Body of pancreas (tissue), 4 donors: ENCODE measurements at regions not wholly inside any gene's neighbourhood (a gene's known extent, or its start where the extent isn't known, plus 50 kb on each side); places are given as distances from the start of the nearest gene placed in this dataset.

ENCODE experiments used
- ATAC-seq: fragments of 150-250 bp; one replicate; pipeline ENCODE4 v1.9.1; 2016
- DNase-seq, 4 donors: peaks; one replicate each; pipeline ENCODE4 v3.0.0-alpha.2; 2019
- H3K27ac ChIP-seq, 4 donors: fragments of 200-600 bp; sonication (generic); 1 replicate in 3 of 4; 2 replicates in 1 of 4; pipeline versions ENCODE4 v1.5.1 to v1.6.1; 2016 to 2019; ENCODE audit warnings: mild to moderate bottlenecking in 1 of 4, mixed read lengths in 1 of 4, moderate library complexity in 1 of 4
- H3K27me3 ChIP-seq, 2 donors: fragments of 200-600 bp; sonication (generic); one replicate each; pipeline ENCODE4 v1.6.0; 2016; ENCODE audit warnings: mild to moderate bottlenecking in 1 of 2
- H3K36me3 ChIP-seq, 2 donors: fragments of 200-600 bp; sonication (generic); replicated peaks in 1 of 2; 2 replicates each; pipeline ENCODE4 v1.5.1; 2016; ENCODE audit warnings: low read depth in 2 of 2; ENCODE audit not compliant: insufficient read depth in 1 of 2
- H3K4me1 ChIP-seq: fragments of 200-600 bp; sonication (generic); one replicate; pipeline ENCODE4 v1.6.0; 2016
- H3K4me3 ChIP-seq, 2 donors: fragments of 200-600 bp; sonication (generic); 1 replicate in 1 of 2; 2 replicates in 1 of 2; pipeline ENCODE4 v1.5.1; 2016 to 2019
- H3K9me3 ChIP-seq, 3 donors: fragments of 200-600 bp; sonication (generic); 1 replicate in 2 of 3; 2 replicates in 1 of 3; pipeline ENCODE4 v1.5.1; 2016
- CTCF ChIP-seq, 7 experiments: fragments of 450-650 bp in 4 of 7; fragments of 200-600 bp in 3 of 7; sonication (generic) in 3 of 7; IDR thresholded peaks; one replicate each; pipeline ENCODE4 v1.5.1; 2016 to 2019; ENCODE audit warnings: antibody characterized with exemption in 7 of 7
- POLR2A ChIP-seq, 3 donors: fragments of 450-650 bp; IDR thresholded peaks; one replicate each; pipeline ENCODE4 v1.6.1; 2016; ENCODE audit warnings: antibody characterized with exemption in 3 of 3, mild to moderate bottlenecking in 2 of 3
- WGBS, 2 donors: methylation state at CpG; one replicate each; pipeline ENCODE4 v1.1.5; 2017; 5-methylcytosine and 5-hydroxymethylcytosine counted together
- intact Hi-C: fragments of 100-400 bp; cut with DNase I; formaldehyde crosslinking; loops from one replicate; pipeline ENCODE4 v1.15.1; 2023

- 43% methylated on average over 9 of the region's 9 CpGs for WGBS, 2 donors
- H3K4me3 ChIP-seq: no peak overlapping the region
- no peak overlapping the region for H3K27ac ChIP-seq
- no peaks in the 10 kb centered on the region for H3K27me3 ChIP-seq
- H3K9me3 ChIP-seq: no peaks in the 10 kb centered on the region
- H3K36me3 ChIP-seq: no peaks in the 10 kb centered on the region
- intact Hi-C loops: no loop called here
- ATAC-seq (no peak), DNase-seq (no peak)
- H3K4me1 ChIP-seq: no peaks in the 10 kb centered on the region
- no peak for TF ChIP-seq CTCF (IDR thresholded peaks at IDR 0.05)
- TF ChIP-seq POLR2A (IDR thresholded peaks at IDR 0.05): no peak
These were observed 105.2 kb upstream of the KLHL25 start for GRCh38 chr15:85899927-85900326.

- no peaks in the 10 kb centered on the region for H3K27me3 ChIP-seq
- WGBS, 2 donors: 67 to 72% methylated on average over 12 of the region's 12 CpGs
- H3K27ac ChIP-seq: no peak overlapping the region
- no peak overlapping the region for H3K4me3 ChIP-seq
- no peak for TF ChIP-seq POLR2A (IDR thresholded peaks at IDR 0.05)
- TF ChIP-seq CTCF (IDR thresholded peaks at IDR 0.05): no peak
- no peaks in the 10 kb centered on the region for H3K4me1 ChIP-seq
- no peak for ATAC-seq
- intact Hi-C loops: no loop called here
- no peaks in the 10 kb centered on the region for H3K36me3 ChIP-seq
- DNase-seq: no peak
- no peaks in the 10 kb centered on the region for H3K9me3 ChIP-seq
These were observed 111.2 kb upstream of the KLHL25 start for GRCh38 chr15:85905751-85906450.

- H3K9me3 ChIP-seq: no peaks in the 10 kb centered on the region
- TF ChIP-seq CTCF (IDR thresholded peaks at IDR 0.05) (no peak), POLR2A (IDR thresholded peaks at IDR 0.05) (no peak)
- intact Hi-C loops: no loop called here
- no peaks in the 10 kb centered on the region for H3K4me1 ChIP-seq
- no peak overlapping the region for H3K4me3 ChIP-seq
- DNase-seq (no peak), ATAC-seq (no peak)
- H3K27ac ChIP-seq: no peak overlapping the region
- H3K27me3 ChIP-seq: no peaks in the 10 kb centered on the region
- WGBS, 2 donors: 62 to 64% methylated on average over 2 of the region's 2 CpGs
- no peaks in the 10 kb centered on the region for H3K36me3 ChIP-seq
These were observed 111.9 kb upstream of the KLHL25 start for GRCh38 chr15:85906640-85907039.

GRCh38 chr15:85910834-85911233 lies 116.1 kb upstream of the KLHL25 start:
- WGBS, 2 donors: 23 to 38% methylated on average over 5 of the region's 5 CpGs
- Histone ChIP-seq H3K27ac (peak overlapping the region in 3 of 4 donors; percentile 6 to 62 (median 24)), H3K36me3 (no peaks in the 10 kb centered on the region), H3K27me3 (no peaks in the 10 kb centered on the region), H3K4me1 (no peaks in the 10 kb centered on the region), H3K4me3 (no peak overlapping the region), H3K9me3 (no peaks in the 10 kb centered on the region)
- ATAC-seq: peak; percentile 62
- intact Hi-C loops: no loop called here
- DNase-seq: peak in 3 of 4 donors; percentile 19 to 29 (median 20)
- TF ChIP-seq POLR2A (IDR thresholded peaks at IDR 0.05) (no peak), CTCF (IDR thresholded peaks at IDR 0.05) (no peak)

GRCh38 chr15:85913461-85913860 lies 118.7 kb upstream of the KLHL25 start:
- no peaks in the 10 kb centered on the region for H3K9me3 ChIP-seq
- intact Hi-C loops: no loop called here
- no peak for DNase-seq
- 29 to 34% methylated on average over 2 of the region's 2 CpGs for WGBS, 2 donors
- no peak for ATAC-seq
- H3K4me3 ChIP-seq: no peak overlapping the region
- no peaks in the 10 kb centered on the region for H3K4me1 ChIP-seq
- no peak overlapping the region for H3K27ac ChIP-seq
- TF ChIP-seq POLR2A (IDR thresholded peaks at IDR 0.05) (no peak), CTCF (IDR thresholded peaks at IDR 0.05) (no peak)
- no peaks in the 10 kb centered on the region for H3K36me3 ChIP-seq
- no peaks in the 10 kb centered on the region for H3K27me3 ChIP-seq
